ENCODE measurements at regions not wholly inside any gene's neighbourhood (a gene's known extent, or its start where the extent isn't known, plus 50 kb on each side); places are given as distances from the start of the nearest gene placed in this dataset.

GRCh38 chr5:10123254-10123989 lies 126.3 kb downstream of the ATPSCKMT start:
- no peak for TF ChIP-seq CTCF (IDR thresholded peaks at IDR 0.05; ENCODE audit: low read depth, low read length)
- in situ Hi-C loops (cut with HindIII; ENCODE audit: low sequenced_read_pairs): no loop called here
- no peak for DNase-seq (ENCODE audit: low read depth, low spot score)
- H3K4me3 ChIP-seq (ENCODE audit: low read depth, low read length): no peak overlapping the region

- no peak for DNase-seq (ENCODE audit: low read depth, low spot score)
- no peak overlapping the region for H3K4me3 ChIP-seq (ENCODE audit: low read depth, low read length)
- in situ Hi-C loops (cut with HindIII; ENCODE audit: low sequenced_read_pairs): no loop called here
- TF ChIP-seq CTCF (IDR thresholded peaks at IDR 0.05; ENCODE audit: low read depth, low read length): no peak
Measured at GRCh38 chr5:10122076-10122726, 127.5 kb downstream of the ATPSCKMT start.

- no peak for DNase-seq (ENCODE audit: low read depth, low spot score)
Measured at GRCh38 chr5:10120934-10121333, 128.8 kb downstream of the ATPSCKMT start.

GRCh38 chr5:10118150-10118549 lies 131.5 kb downstream of the ATPSCKMT start:
- in situ Hi-C loops (cut with HindIII; ENCODE audit: low sequenced_read_pairs): no loop called here
- no peak for TF ChIP-seq CTCF (IDR thresholded peaks at IDR 0.05; ENCODE audit: low read depth, low read length)
- DNase-seq (ENCODE audit: low read depth, low spot score): no peak
- H3K4me3 ChIP-seq (ENCODE audit: low read depth, low read length): no peak overlapping the region

More at GRCh38 chr5:10120934-10121333, 128.8 kb downstream of the ATPSCKMT start:
- TF ChIP-seq CTCF (IDR thresholded peaks at IDR 0.05; ENCODE audit: low read depth, low read length): no peak
- H3K4me3 ChIP-seq (ENCODE audit: low read depth, low read length): no peak overlapping the region
- in situ Hi-C loops (cut with HindIII; ENCODE audit: low sequenced_read_pairs): no loop called here

GRCh38 chr5:10116594-10116993 lies 133.1 kb downstream of the ATPSCKMT start:
- H3K4me3 ChIP-seq (ENCODE audit: low read depth, low read length): no peak overlapping the region
- in situ Hi-C loops (cut with HindIII; ENCODE audit: low sequenced_read_pairs): no loop called here
- no peak for DNase-seq (ENCODE audit: low read depth, low spot score)
- no peak for TF ChIP-seq CTCF (IDR thresholded peaks at IDR 0.05; ENCODE audit: low read depth, low read length)

GRCh38 chr5:10115669-10116068 lies 134.0 kb downstream of the ATPSCKMT start:
- DNase-seq (ENCODE audit: low read depth, low spot score): no peak
- no peak overlapping the region for H3K4me3 ChIP-seq (ENCODE audit: low read depth, low read length)
- in situ Hi-C loops (cut with HindIII; ENCODE audit: low sequenced_read_pairs): no loop called here
- no peak for TF ChIP-seq CTCF (IDR thresholded peaks at IDR 0.05; ENCODE audit: low read depth, low read length)

Measured in astrocyte of the spinal cord (primary cell).